IMR-90 (cell line): ENCODE measurements at regions not wholly inside any gene's neighbourhood (a gene's known extent, or its start where the extent isn't known, plus 50 kb on each side); places are given as distances from the start of the nearest gene placed in this dataset.

Experiments
- ATAC-seq: fragments of 200-7000 bp; cut with Tn5 transposase; 2 replicates; pipeline ENCODE4 v1.9.1; 2020; ENCODE audit warnings: low read depth, mild to moderate bottlenecking, moderate library complexity
- BruUV-seq: library from RNA; stranded (reverse); fragments of 400-500 nt; replicated peaks from 2 replicates; lab custom pipeline; 2021; lab: Mats Ljungman, UMichigan
- CTCF ChIA-PET: fragments of 300-600 bp; formaldehyde crosslinking; extraction: SDS; loops from one replicate; lab custom pipeline; 2021; ENCODE audit warnings: antibody characterized with exemption; lab: Yijun Ruan, JAX
- POLR2A ChIA-PET: fragments of 300-600 bp; sonication (Branson Sonifier 250); formaldehyde crosslinking; loops from one replicate; lab custom pipeline; 2022; ENCODE audit warnings: antibody characterized with exemption; ENCODE audit not compliant: unreplicated experiment; lab: Charles Lee
- DNase-seq: peaks from one replicate; pipeline ENCODE4 v3.0.0; 2013
- H2AFZ ChIP-seq: replicated peaks from 2 replicates; pipeline ENCODE3; 2013; ENCODE audit warnings: low read length, mild to moderate bottlenecking; ENCODE audit not compliant: poor library complexity
- H2AK5ac ChIP-seq: 2 replicates; pipeline ENCODE4 v1.6.1; 2013; ENCODE audit warnings: low read depth, low read length, inconsistent platforms
- H2AK9ac ChIP-seq: replicated peaks from 2 replicates; pipeline ENCODE3; 2013; ENCODE audit warnings: mild to moderate bottlenecking, low read depth, low read length, moderate library complexity; ENCODE audit not compliant: poor library complexity
- H2BK120ac ChIP-seq: 2 replicates; pipeline ENCODE4 v1.6.1; 2013; ENCODE audit warnings: low read depth, low read length, inconsistent platforms
- H2BK15ac ChIP-seq: 3 replicates; pipeline ENCODE4 v1.6.1; 2013; ENCODE audit warnings: low read depth, low read length, inconsistent platforms
- H2BK20ac ChIP-seq: 2 replicates; pipeline ENCODE4 v1.6.1; 2013; ENCODE audit warnings: low read depth, mild to moderate bottlenecking, inconsistent platforms, low read length, moderate library complexity
- H2BK5ac ChIP-seq: 2 replicates; pipeline ENCODE4 v1.6.1; 2013; ENCODE audit warnings: mild to moderate bottlenecking, low read depth, low read length, inconsistent platforms; ENCODE audit not compliant: poor library complexity, severe bottlenecking
- H3K14ac ChIP-seq: replicated peaks from 2 replicates; pipeline ENCODE4 v1.6.1; 2013; ENCODE audit warnings: low read depth, low read length, inconsistent platforms
- H3K18ac ChIP-seq: 2 replicates; pipeline ENCODE4 v1.6.1; 2013; ENCODE audit warnings: low read depth, low read length, control low read depth
- H3K23ac ChIP-seq: 2 replicates; pipeline ENCODE4 v1.6.1; 2013; ENCODE audit warnings: low read depth, low read length, inconsistent platforms
- H3K27ac ChIP-seq: 2 replicates; pipeline ENCODE4 v1.5.1; 2013; ENCODE audit warnings: mild to moderate bottlenecking, control low read depth, low read length; ENCODE audit not compliant: insufficient read depth
- H3K27me3 ChIP-seq: 2 replicates; pipeline ENCODE4 v1.6.1; 2013; ENCODE audit warnings: low read length; ENCODE audit not compliant: control insufficient read depth, insufficient read depth
- H3K36me3 ChIP-seq: 2 replicates; pipeline ENCODE4 v1.6.1; 2013; ENCODE audit warnings: low read length, mixed read lengths; ENCODE audit not compliant: control insufficient read depth, insufficient read depth
- H3K4ac ChIP-seq: 2 replicates; pipeline ENCODE4 v1.6.1; 2013; ENCODE audit warnings: low read depth, low read length, inconsistent platforms
- H3K4me1 ChIP-seq: 2 replicates; pipeline ENCODE4 v1.6.1; 2013; ENCODE audit warnings: low read length, mixed read lengths; ENCODE audit not compliant: control insufficient read depth, insufficient read depth
- H3K4me2 ChIP-seq: 2 replicates; pipeline ENCODE4 v1.6.1; 2013; ENCODE audit warnings: low read depth, mild to moderate bottlenecking, control low read depth, low read length, moderate library complexity
- H3K4me3 ChIP-seq: 2 replicates; pipeline ENCODE4 v1.5.1; 2013; ENCODE audit warnings: low read depth, mild to moderate bottlenecking, control low read depth, low read length, moderate library complexity; ENCODE audit not compliant: insufficient read depth
- H3K56ac ChIP-seq: 2 replicates; pipeline ENCODE4 v1.6.1; 2013; ENCODE audit warnings: low read length, inconsistent platforms; ENCODE audit not compliant: insufficient read depth; ENCODE audit errors: extremely low read depth
- H3K79me1 ChIP-seq, 2 experiments: 2 replicates each; pipeline ENCODE4 v1.6.1; 2013; ENCODE audit warnings: low read length in 2 of 2, inconsistent platforms in 1 of 2, low read depth in 1 of 2
- H3K9ac ChIP-seq: 2 replicates; pipeline ENCODE4 v1.6.1; 2013; ENCODE audit warnings: low read depth, low read length, control low read depth
- H3K9me1 ChIP-seq: 2 replicates; pipeline ENCODE4 v1.6.1; 2013; ENCODE audit warnings: low read length, inconsistent platforms; ENCODE audit not compliant: insufficient read depth
- H3K9me3 ChIP-seq: 2 replicates; pipeline ENCODE4 v1.6.1; 2013; ENCODE audit warnings: low read length; ENCODE audit not compliant: control insufficient read depth, insufficient read depth
- H4K20me1 ChIP-seq: 2 replicates; pipeline ENCODE4 v1.6.1; 2013; ENCODE audit warnings: low read length, inconsistent platforms; ENCODE audit not compliant: insufficient read depth
- H4K5ac ChIP-seq: 2 replicates; pipeline ENCODE4 v1.6.1; 2013; ENCODE audit warnings: mild to moderate bottlenecking, low read depth, low read length, control low read depth
- H4K8ac ChIP-seq, 2 experiments: 2 replicates each; pipeline ENCODE4 v1.6.1; 2013; ENCODE audit warnings: low read depth in 2 of 2, low read length in 2 of 2, control low read depth in 1 of 2, inconsistent platforms in 1 of 2
- H4K91ac ChIP-seq: 2 replicates; pipeline ENCODE4 v1.6.1; 2013; ENCODE audit warnings: low read depth, low read length, inconsistent platforms; ENCODE audit not compliant: insufficient read depth
- CHD1 ChIP-seq: IDR thresholded peaks from 2 replicates; pipeline ENCODE4 v1.6.1; 2012; ENCODE audit warnings: low read depth, low read length, improper control_type of control experiment
- POLR2A ChIP-seq: IDR thresholded peaks from 2 replicates; pipeline ENCODE4 v1.6.1; 2012; ENCODE audit warnings: mild to moderate bottlenecking, low read depth, low read length
- WGBS, 2 experiments: methylation state at CpG; one replicate each; pipeline versions ENCODE4 v1.1.5 to v1.1.7; 2013; ENCODE audit warnings: missing lambda C conversion rate in 2 of 2; ENCODE audit not compliant: insufficient read length in 1 of 2; ENCODE audit errors: extremely low coverage in 2 of 2; 5-methylcytosine and 5-hydroxymethylcytosine counted together
- dilution Hi-C: fragments of 300-500 bp; cut with HindIII; formaldehyde crosslinking; loops from one replicate; pipeline ENCODE4 v1.14.3; 2018; ENCODE audit warnings: low sequenced_read_pairs; ENCODE audit not compliant: unreplicated experiment
- in situ Hi-C: fragments of 300-500 bp; cut with MboI; formaldehyde crosslinking; loops from 3 replicates; pipeline ENCODE4 v1.14.3; 2019; ENCODE audit warnings: low sequenced_read_pairs, inconsistent platforms, mixed read lengths
- intact Hi-C: fragments of 100-400 bp; cut with micrococcal nuclease; formaldehyde crosslinking; loops from 2 replicates; pipeline ENCODE4 v1.10.0; 2022

DNA sequence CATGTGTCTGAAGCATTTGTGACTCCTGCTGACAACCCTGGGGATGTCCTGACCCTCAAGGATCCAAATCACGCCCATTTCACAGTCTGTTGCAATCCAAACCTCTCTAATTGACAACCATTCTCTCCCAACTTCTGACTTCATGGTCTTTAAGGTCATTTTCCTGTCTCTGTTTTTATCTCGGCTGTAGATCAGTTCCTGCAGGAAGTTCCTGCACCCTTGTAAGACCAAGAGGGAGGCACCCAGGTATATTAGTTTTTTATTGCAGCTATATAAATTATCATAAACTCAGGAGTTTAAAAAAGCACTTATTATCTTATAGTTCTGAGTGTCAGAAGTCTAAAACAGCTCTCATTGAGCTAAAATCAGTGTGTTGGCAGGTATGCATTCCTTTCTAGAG lies 166.8 kb downstream of the BTBD3 start:
- Histone ChIP-seq H2AFZ (no peak overlapping the region), H3K56ac (no peak overlapping the region), H3K18ac (no peak overlapping the region), H3K27ac (no peak overlapping the region), H4K5ac (no peak overlapping the region), H3K4me1 (no peaks in the 10 kb centered on the region), H3K79me1 (no peaks in the 10 kb centered on the region), H3K36me3 (no peaks in the 10 kb centered on the region), H3K4me3 (no peak overlapping the region), H2BK120ac (no peak overlapping the region), H2BK20ac (no peak overlapping the region), H3K14ac (no peak overlapping the region), H3K9me1 (no peaks in the 10 kb centered on the region), H2AK5ac (no peak overlapping the region), H2BK15ac (no peak overlapping the region), H4K20me1 (no peaks in the 10 kb centered on the region), H3K4ac (no peak overlapping the region), H4K8ac (no peak overlapping the region), H2AK9ac (no peak overlapping the region), H2BK5ac (no peak overlapping the region), H3K9ac (no peak overlapping the region), H3K23ac (no peak overlapping the region), H4K91ac (no peak overlapping the region), H3K27me3 (peaks cover 4% of the 10 kb centered on the region; the same call in 1 of the 2 replicates), H3K9me3 (no peaks in the 10 kb centered on the region), H3K4me2 (no peak overlapping the region)
- no CpG with 5 or more reads among the region's 2 CpGs for WGBS, 2 experiments
- no peak for TF ChIP-seq CHD1
- TF ChIP-seq POLR2A, result no peak
- ChIA-PET CTCF (interaction anchor here (0.6 kb wide), 1 partner anchor 1503 kb away, joined by 3 read pairs; no protein-coding TSS in a partner anchor), POLR2A (no interaction called here)
- dilution Hi-C loops (no loop called here), intact Hi-C loops (no loop called here), in situ Hi-C loops (no loop called here)
- BruUV-seq, result no TSS peak
- DNase-seq (no peak), ATAC-seq (no peak)
